Activated T-cell treated with anti-CD3 and anti-CD28 coated beads, Interleukin-2, amount 50 U/mL, for 72 hours (primary cell): ENCODE measurements at regions not wholly inside any gene's neighbourhood (a gene's known extent, or its start where the extent isn't known, plus 50 kb on each side); places are given as distances from the start of the nearest gene placed in this dataset.

Experiments used
- ATAC-seq, 2 donors: fragments of 150-1000 bp; cut with Tn5 transposase; replicated peaks in 1 of 2; 2 replicates each; pipeline ENCODE4 v1.10.0; 2021; ENCODE audit warnings: moderate library complexity in 2 of 2, mild to moderate bottlenecking in 1 of 2
- DNase-seq, 2 donors: peaks; one replicate each; pipeline ENCODE4 v3.0.0; 2021 to 2022; ENCODE audit warnings: mixed read lengths in 1 of 2
- H3K27ac Mint-ChIP-seq: one replicate; pipeline ENCODE4 v1.8.0; 2022; ENCODE audit warnings: mild to moderate bottlenecking, moderate library complexity, mixed read lengths
- H3K27me3 Mint-ChIP-seq: one replicate; pipeline ENCODE4 v1.8.0; 2022; ENCODE audit warnings: low read depth, mixed read lengths
- H3K36me3 Mint-ChIP-seq, 2 donors: one replicate each; pipeline ENCODE4 v1.8.0; 2022; ENCODE audit warnings: mixed read lengths in 2 of 2, mild to moderate bottlenecking in 1 of 2; ENCODE audit not compliant: insufficient read depth in 2 of 2
- H3K4me1 Mint-ChIP-seq: one replicate; pipeline ENCODE4 v1.8.0; 2022; ENCODE audit warnings: low read depth, mixed read lengths
- H3K4me3 Mint-ChIP-seq, 2 donors: one replicate each; pipeline ENCODE4 v1.8.0; 2022; ENCODE audit warnings: mild to moderate bottlenecking in 2 of 2, mixed read lengths in 2 of 2, moderate library complexity in 2 of 2
- H3K9me3 Mint-ChIP-seq, 2 donors: one replicate each; pipeline ENCODE4 v1.8.0; 2022; ENCODE audit warnings: mixed read lengths in 2 of 2

- no peaks in the 10 kb centered on the region for H3K9me3 Mint-ChIP-seq
- no peak overlapping the region for H3K27ac Mint-ChIP-seq
- H3K27me3 Mint-ChIP-seq, result no peaks in the 10 kb centered on the region
- H3K36me3 Mint-ChIP-seq, result no peaks in the 10 kb centered on the region
- ATAC-seq (no peak), DNase-seq (no peak)
- H3K4me1 Mint-ChIP-seq, result no peaks in the 10 kb centered on the region
- H3K4me3 Mint-ChIP-seq, result no peak overlapping the region
Measured at GRCh38 chr4:96134806-96135205, 294.9 kb downstream of the PDHA2 start.

GRCh38 chr4:96136056-96136455 lies 296.2 kb downstream of the PDHA2 start:
- ATAC-seq, result no peak
- H3K4me3 Mint-ChIP-seq, result no peak overlapping the region
- H3K4me1 Mint-ChIP-seq, result no peaks in the 10 kb centered on the region
- H3K27ac Mint-ChIP-seq, result no peak overlapping the region
- no peak for DNase-seq
- no peaks in the 10 kb centered on the region for H3K27me3 Mint-ChIP-seq
- no peaks in the 10 kb centered on the region for H3K9me3 Mint-ChIP-seq
- no peaks in the 10 kb centered on the region for H3K36me3 Mint-ChIP-seq

DNA sequence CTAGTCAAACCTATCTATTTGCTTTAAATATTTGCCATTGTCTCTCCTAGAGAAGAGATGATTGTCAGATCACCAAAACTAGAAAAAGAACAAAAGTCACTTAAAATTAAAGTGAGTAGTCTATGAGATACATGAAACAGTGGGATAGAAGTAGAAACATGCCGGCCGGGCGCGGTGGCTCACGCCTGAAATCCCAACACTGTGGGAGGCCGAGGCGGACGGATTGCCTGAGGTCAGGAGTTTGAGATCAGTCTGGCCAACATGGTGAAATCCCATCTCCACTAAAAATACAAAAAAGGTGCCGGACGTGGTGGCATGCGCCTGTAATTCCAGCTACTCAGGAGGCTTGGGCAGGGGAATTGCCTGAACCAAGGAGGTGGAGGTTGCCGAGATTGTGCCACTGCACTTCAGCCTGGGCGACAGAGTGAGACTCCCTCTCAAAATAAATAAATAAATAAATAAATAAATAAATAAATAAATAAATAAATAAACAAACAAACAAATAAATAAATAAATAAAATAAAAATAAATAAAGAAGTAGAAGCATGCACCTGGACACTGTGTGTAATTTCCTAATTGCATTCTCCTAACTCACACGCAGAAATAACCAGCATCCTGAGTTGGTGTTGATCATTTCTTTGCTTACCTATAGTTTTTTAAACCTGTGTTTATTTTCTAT lies 299.5 kb downstream of the PDHA2 start:
- Mint-ChIP-seq H3K27me3 (no peaks in the 10 kb centered on the region), H3K9me3 (no peaks in the 10 kb centered on the region), H3K36me3 (no peaks in the 10 kb centered on the region), H3K27ac (no peak overlapping the region), H3K4me1 (no peaks in the 10 kb centered on the region), H3K4me3 (no peak overlapping the region)
- DNase-seq, result no peak
- no peak for ATAC-seq

- Mint-ChIP-seq H3K27ac (no peak overlapping the region), H3K4me3 (no peak overlapping the region), H3K36me3 (no peaks in the 10 kb centered on the region), H3K4me1 (no peaks in the 10 kb centered on the region), H3K9me3 (peaks cover 0 to 2% of the 10 kb centered on the region in 2 donors), H3K27me3 (no peaks in the 10 kb centered on the region)
- DNase-seq (no peak), ATAC-seq (no peak)
Measured at GRCh38 chr4:96145601-96146000, 305.7 kb downstream of the PDHA2 start.

DNA sequence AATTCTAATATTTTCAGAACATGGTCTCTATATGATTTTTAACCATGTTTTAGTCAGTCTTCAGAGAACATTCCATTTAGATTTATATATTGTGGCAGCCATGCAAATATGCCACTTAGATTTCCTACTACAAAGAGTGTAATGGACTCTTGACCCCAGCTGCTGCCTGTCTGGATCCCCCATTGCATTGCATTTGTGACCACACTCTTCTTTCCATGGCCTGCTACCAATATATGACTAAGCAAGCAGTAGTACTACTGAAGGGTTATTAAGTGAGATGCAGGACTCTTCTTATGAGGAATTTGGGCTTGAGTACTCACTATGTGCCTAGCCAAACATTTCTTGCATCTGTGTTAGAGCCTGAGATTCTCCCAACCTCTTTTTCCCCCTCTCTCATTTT lies 306.8 kb downstream of the PDHA2 start:
- no peaks in the 10 kb centered on the region for H3K27me3 Mint-ChIP-seq

DNA sequence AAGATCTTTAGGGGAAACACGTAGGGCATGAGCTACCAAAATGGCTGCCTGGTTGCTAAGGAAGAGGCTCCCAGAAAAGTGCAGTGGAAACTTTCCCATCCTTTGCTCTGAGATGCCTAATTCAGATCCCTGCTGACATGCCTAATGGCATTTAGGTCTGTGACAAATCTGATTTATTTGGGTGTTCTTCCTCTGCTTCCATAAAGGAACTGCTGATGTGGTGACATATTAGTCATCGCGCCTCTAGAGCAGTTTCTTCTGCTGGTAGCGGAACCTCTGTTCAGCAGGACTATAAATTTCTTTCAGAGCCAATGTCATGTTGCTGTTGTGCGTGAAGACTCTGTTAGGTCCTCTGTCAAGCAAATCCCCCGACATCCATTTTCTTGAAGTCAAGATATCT lies 310.0 kb downstream of the PDHA2 start:
- peaks cover 0 to 2% of the 10 kb centered on the region in 2 donors for H3K9me3 Mint-ChIP-seq
- no peaks in the 10 kb centered on the region for H3K27me3 Mint-ChIP-seq
- no peak overlapping the region for H3K27ac Mint-ChIP-seq
- no peaks in the 10 kb centered on the region for H3K4me1 Mint-ChIP-seq
- no peaks in the 10 kb centered on the region for H3K36me3 Mint-ChIP-seq
- DNase-seq (no peak), ATAC-seq (no peak)
- no peak overlapping the region for H3K4me3 Mint-ChIP-seq

More for the DNA sequence above, 306.8 kb downstream of the PDHA2 start:
- H3K4me3 Mint-ChIP-seq, result no peak overlapping the region
- H3K9me3 Mint-ChIP-seq, result peaks cover 0 to 2% of the 10 kb centered on the region in 2 donors
- no peaks in the 10 kb centered on the region for H3K36me3 Mint-ChIP-seq
- ATAC-seq (no peak), DNase-seq (no peak)
- H3K27ac Mint-ChIP-seq, result no peak overlapping the region
- H3K4me1 Mint-ChIP-seq, result no peaks in the 10 kb centered on the region

DNA sequence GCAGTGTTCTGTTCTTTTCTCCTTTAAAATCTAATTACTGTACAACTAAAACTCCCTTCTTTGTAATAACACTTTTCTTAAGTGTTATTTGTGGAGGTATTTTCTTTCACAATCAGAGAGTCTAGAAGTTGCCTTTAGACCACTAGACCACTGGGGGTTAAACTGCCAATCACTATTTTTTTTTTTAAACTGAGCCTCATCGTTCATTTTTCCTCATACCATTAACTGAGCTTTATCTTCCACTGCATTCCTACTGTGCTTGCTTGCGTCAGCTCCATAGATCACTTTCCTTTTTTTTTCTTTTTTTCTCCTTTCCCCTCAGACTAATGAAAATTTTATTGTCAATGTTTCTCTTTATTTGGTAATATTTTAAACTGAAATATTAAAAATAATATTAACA lies 310.6 kb downstream of the PDHA2 start:
- no peak for DNase-seq

GRCh38 chr4:96152824-96153223 lies 312.9 kb downstream of the PDHA2 start:
- Mint-ChIP-seq H3K9me3 (peaks cover 0 to 3% of the 10 kb centered on the region in 2 donors), H3K27ac (no peak overlapping the region), H3K27me3 (no peaks in the 10 kb centered on the region), H3K36me3 (no peaks in the 10 kb centered on the region), H3K4me3 (no peak overlapping the region), H3K4me1 (no peaks in the 10 kb centered on the region)
- no peak for DNase-seq
- no peak for ATAC-seq

More for the DNA sequence above, 310.6 kb downstream of the PDHA2 start:
- H3K4me1 Mint-ChIP-seq, result no peaks in the 10 kb centered on the region
- H3K27ac Mint-ChIP-seq, result no peak overlapping the region
- peaks cover 0 to 2% of the 10 kb centered on the region in 2 donors for H3K9me3 Mint-ChIP-seq
- no peaks in the 10 kb centered on the region for H3K36me3 Mint-ChIP-seq
- ATAC-seq, result no peak
- no peaks in the 10 kb centered on the region for H3K27me3 Mint-ChIP-seq
- H3K4me3 Mint-ChIP-seq, result no peak overlapping the region

DNA sequence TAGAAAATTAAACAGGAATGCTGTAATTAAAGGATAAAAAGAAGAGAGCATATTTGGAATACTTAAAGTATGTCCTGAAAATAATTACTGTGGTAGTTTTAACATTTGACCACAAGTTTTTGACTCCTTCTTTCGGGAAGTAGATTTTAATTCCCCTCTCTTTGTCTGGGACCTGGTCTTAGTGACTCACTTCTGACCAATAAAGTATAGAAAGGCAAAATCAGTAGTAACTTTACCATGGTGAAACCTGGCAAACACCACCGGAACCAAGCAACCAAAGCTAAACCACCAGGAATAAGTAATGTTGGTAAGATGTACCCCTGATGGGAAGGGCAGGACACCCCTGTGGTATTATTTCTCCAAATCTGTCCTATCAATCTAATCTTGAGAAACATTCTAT lies 314.8 kb downstream of the PDHA2 start:
- DNase-seq, result no peak
- H3K27ac Mint-ChIP-seq, result no peak overlapping the region
- H3K9me3 Mint-ChIP-seq, result peaks cover 0 to 3% of the 10 kb centered on the region in 2 donors
- ATAC-seq, result no peak
- no peaks in the 10 kb centered on the region for H3K4me1 Mint-ChIP-seq
- H3K4me3 Mint-ChIP-seq, result no peak overlapping the region
- no peaks in the 10 kb centered on the region for H3K27me3 Mint-ChIP-seq
- no peaks in the 10 kb centered on the region for H3K36me3 Mint-ChIP-seq

- no peak overlapping the region for H3K4me3 Mint-ChIP-seq
Measured at GRCh38 chr4:96162636-96163035, 322.7 kb downstream of the PDHA2 start.

GRCh38 chr4:96164814-96165351 lies 325.0 kb downstream of the PDHA2 start:
- H3K27ac Mint-ChIP-seq, result no peak overlapping the region

More at GRCh38 chr4:96162636-96163035, 322.7 kb downstream of the PDHA2 start:
- Mint-ChIP-seq H3K27me3 (no peaks in the 10 kb centered on the region), H3K36me3 (no peaks in the 10 kb centered on the region), H3K27ac (no peak overlapping the region), H3K9me3 (no peaks in the 10 kb centered on the region), H3K4me1 (no peaks in the 10 kb centered on the region)
- ATAC-seq (no peak), DNase-seq (no peak)

DNA sequence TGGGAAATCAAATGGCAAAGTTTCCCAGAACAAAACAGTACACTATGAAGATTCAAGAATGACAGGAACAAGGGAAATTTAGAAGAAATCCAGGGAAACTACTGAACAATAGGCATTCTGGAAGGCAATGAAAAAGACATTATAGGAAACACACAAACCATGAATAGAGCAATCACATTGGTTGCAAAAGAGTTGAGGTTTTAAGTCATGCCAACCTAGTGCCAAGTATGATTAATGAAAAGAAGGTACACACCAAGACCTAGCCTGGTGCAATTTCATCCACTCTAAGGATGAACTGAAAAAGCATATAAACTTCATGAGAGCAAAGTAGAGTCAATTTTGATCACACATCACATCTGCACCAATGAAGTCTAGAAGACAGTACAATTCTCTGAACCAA lies 326.9 kb downstream of the PDHA2 start:
- no peaks in the 10 kb centered on the region for H3K27me3 Mint-ChIP-seq
- no peaks in the 10 kb centered on the region for H3K9me3 Mint-ChIP-seq
- no peak overlapping the region for H3K27ac Mint-ChIP-seq
- H3K4me1 Mint-ChIP-seq, result no peaks in the 10 kb centered on the region
- DNase-seq (no peak), ATAC-seq (no peak)
- peaks cover 0 to 1% of the 10 kb centered on the region in 2 donors for H3K36me3 Mint-ChIP-seq
- no peak overlapping the region for H3K4me3 Mint-ChIP-seq

More at GRCh38 chr4:96164814-96165351, 325.0 kb downstream of the PDHA2 start:
- peaks cover 0 to 1% of the 10 kb centered on the region in 2 donors for H3K36me3 Mint-ChIP-seq
- no peak overlapping the region for H3K4me3 Mint-ChIP-seq
- H3K4me1 Mint-ChIP-seq, result no peaks in the 10 kb centered on the region
- no peaks in the 10 kb centered on the region for H3K9me3 Mint-ChIP-seq
- no peaks in the 10 kb centered on the region for H3K27me3 Mint-ChIP-seq
- DNase-seq (no peak), ATAC-seq (no peak)

DNA sequence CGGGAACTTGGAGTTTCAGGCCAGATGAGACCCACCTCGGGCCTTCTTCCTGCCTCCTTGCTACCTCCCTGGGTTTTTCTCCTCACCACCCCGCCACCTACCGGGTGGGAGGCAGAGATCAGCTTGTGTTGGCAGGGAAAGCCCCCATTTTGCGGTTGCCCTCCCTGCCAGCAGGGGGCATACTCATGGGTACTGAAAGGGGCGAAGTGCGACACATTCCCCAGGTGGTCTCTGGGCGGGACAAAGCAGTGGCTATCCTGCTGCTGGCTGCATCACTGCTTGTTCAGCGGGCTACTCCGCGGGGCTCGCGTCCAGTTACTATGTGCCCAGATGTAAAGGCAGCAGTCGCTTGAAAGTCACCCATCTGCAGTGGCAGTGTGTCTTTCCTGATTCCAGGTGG lies 330.3 kb downstream of the PDHA2 start:
- Mint-ChIP-seq H3K27me3 (no peaks in the 10 kb centered on the region), H3K9me3 (peaks cover 0 to 3% of the 10 kb centered on the region in 2 donors), H3K27ac (no peak overlapping the region), H3K36me3 (peaks cover 0 to 1% of the 10 kb centered on the region in 2 donors), H3K4me1 (no peaks in the 10 kb centered on the region), H3K4me3 (no peak overlapping the region)
- ATAC-seq, result no peak
- no peak for DNase-seq

DNA sequence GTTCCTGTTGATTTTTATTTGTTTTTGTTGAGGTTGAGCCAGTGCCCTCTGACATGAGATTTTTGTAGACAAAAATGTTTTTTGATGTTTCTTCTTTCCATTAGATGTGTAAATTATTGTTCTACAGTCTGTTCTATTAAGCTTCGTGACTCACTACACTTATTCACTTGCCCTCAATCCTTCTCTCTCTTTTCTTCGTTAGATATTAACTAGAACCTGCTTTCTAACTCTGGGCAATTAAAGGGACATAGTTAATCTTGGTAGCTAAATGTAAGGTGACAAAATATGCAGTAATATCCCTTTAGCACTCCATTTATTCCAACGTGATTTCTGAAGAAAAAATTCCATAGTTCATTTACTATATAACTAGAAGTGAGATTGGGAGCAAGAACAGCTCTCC lies 333.9 kb downstream of the PDHA2 start:
- no peak for DNase-seq
- Mint-ChIP-seq H3K27me3 (no peaks in the 10 kb centered on the region), H3K27ac (no peak overlapping the region), H3K36me3 (peaks cover 0 to 1% of the 10 kb centered on the region in 2 donors), H3K4me1 (no peaks in the 10 kb centered on the region), H3K9me3 (peaks cover 0 to 3% of the 10 kb centered on the region in 2 donors), H3K4me3 (no peak overlapping the region)
- ATAC-seq, result no peak
